ENCODE measurements at regions not wholly inside any gene's neighbourhood (a gene's known extent, or its start where the extent isn't known, plus 50 kb on each side); places are given as distances from the start of the nearest gene placed in this dataset.

DNA sequence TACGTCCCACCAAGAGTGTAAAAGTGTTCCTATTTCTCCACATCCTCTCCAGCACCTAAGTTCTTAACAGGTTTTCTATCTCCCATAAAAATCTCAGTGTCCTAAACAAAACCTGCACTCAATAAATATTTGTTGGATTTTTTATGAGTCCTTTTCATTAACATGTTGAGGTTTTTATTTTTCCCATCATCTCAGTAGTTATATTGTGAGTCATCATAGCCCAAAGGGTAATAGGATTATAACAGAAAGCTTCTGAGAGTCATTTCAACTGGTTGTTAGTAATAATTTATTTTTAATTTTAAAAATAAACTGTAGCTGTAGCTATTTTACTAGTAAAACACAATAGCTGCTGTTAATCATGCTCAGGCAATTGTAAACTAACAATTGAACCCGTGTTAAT, 331.6 kb upstream of the SLC30A5 start:
- no peaks in the 10 kb centered on the region for H3K4me1 ChIP-seq
- no peaks in the 10 kb centered on the region for H3K36me3 ChIP-seq
- no peaks in the 10 kb centered on the region for H3K27me3 ChIP-seq
- no peak overlapping the region for H3K27ac ChIP-seq
- no peaks in the 10 kb centered on the region for H3K9me3 ChIP-seq
- WGBS, 2 donors (ENCODE audit: low coverage in 1 of 2): 80 to 88% methylated on average over 2 of the region's 2 CpGs
- no peak for ATAC-seq
- H3K4me3 ChIP-seq: no peak overlapping the region
- TF ChIP-seq POLR2A (IDR thresholded peaks at IDR 0.05) (no peak), POLR2AphosphoS5 (IDR thresholded peaks at IDR 0.05) (no peak), EP300 (IDR thresholded peaks at IDR 0.05) (no peak)
- TF ChIP-seq, protein P1, sequence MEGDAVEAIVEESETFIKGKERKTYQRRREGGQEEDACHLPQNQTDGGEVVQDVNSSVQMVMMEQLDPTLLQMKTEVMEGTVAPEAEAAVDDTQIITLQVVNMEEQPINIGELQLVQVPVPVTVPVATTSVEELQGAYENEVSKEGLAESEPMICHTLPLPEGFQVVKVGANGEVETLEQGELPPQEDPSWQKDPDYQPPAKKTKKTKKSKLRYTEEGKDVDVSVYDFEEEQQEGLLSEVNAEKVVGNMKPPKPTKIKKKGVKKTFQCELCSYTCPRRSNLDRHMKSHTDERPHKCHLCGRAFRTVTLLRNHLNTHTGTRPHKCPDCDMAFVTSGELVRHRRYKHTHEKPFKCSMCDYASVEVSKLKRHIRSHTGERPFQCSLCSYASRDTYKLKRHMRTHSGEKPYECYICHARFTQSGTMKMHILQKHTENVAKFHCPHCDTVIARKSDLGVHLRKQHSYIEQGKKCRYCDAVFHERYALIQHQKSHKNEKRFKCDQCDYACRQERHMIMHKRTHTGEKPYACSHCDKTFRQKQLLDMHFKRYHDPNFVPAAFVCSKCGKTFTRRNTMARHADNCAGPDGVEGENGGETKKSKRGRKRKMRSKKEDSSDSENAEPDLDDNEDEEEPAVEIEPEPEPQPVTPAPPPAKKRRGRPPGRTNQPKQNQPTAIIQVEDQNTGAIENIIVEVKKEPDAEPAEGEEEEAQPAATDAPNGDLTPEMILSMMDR (IDR thresholded peaks at IDR 0.05): no peak

DNA sequence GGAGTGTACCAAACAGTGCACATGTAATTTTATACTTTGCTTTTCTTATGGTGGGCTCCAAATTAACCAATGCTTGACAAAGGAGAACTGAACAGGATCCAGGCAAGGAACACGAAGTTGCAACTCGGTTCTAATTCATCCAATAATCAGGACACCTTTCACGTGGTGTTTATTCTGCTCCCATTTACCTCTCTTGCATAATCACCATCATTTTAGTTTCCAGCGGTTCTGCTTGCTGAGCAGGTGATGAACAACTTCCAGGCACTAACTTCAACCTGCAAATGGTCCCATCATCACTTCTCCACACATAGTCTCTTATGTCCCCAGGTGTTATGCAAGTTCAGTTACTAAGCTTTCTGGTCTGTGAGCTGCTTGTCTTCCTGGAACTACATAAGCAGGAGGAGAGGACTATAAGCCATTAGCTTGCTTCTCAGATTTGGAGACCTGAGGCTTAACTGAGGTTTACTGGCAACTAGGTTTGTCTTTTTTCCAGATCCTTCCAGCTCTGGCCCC, 326.8 kb upstream of the SLC30A5 start:
- WGBS, 2 donors (ENCODE audit: low coverage in 1 of 2): 72 to 89% methylated on average over 4 of the region's 4 CpGs
- Histone ChIP-seq H3K36me3 (no peaks in the 10 kb centered on the region), H3K4me3 (no peak overlapping the region), H3K27ac (no peak overlapping the region), H3K4me1 (no peaks in the 10 kb centered on the region), H3K27me3 (no peaks in the 10 kb centered on the region), H3K9me3 (no peaks in the 10 kb centered on the region)
- no peak for ATAC-seq
- TF ChIP-seq POLR2AphosphoS5 (IDR thresholded peaks at IDR 0.05) (no peak), POLR2A (IDR thresholded peaks at IDR 0.05) (no peak), EP300 (IDR thresholded peaks at IDR 0.05) (no peak)
- TF ChIP-seq, protein P1 (IDR thresholded peaks at IDR 0.05): no peak

DNA sequence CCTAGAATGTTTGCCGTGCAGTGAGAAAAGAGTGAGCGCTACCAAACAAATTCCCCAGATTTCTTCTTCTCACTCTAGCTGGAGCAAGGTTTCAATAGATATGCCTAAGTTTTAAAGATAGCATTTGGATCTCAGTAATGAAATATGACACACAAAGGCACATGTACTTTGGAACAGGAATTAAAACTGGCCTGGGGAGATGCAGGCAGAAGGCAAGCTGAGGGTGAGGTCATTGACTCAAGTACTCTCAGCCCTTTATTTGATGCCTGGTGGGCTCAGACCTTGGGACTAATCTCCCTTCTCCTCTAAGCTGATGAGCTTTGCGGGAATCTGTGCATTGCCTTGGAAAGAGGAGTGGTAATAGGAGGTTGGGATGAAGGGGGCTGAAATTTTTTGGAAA, 323.3 kb upstream of the SLC30A5 start:
- no peaks in the 10 kb centered on the region for H3K9me3 ChIP-seq
- ATAC-seq: no peak
- H3K27me3 ChIP-seq: no peaks in the 10 kb centered on the region
- H3K27ac ChIP-seq: no peak overlapping the region
- H3K4me1 ChIP-seq: no peaks in the 10 kb centered on the region
- H3K4me3 ChIP-seq: no peak overlapping the region
- no peak for TF ChIP-seq EP300 (IDR thresholded peaks at IDR 0.05)
- TF ChIP-seq POLR2AphosphoS5 (IDR thresholded peaks at IDR 0.05): no peak
- no peak for TF ChIP-seq POLR2A (IDR thresholded peaks at IDR 0.05)
- TF ChIP-seq, protein P1 (IDR thresholded peaks at IDR 0.05): no peak
- 76 to 85% methylated on average over 2 to 3 of the region's 3 CpGs for WGBS, 2 donors (ENCODE audit: low coverage in 1 of 2)
- H3K36me3 ChIP-seq: no peaks in the 10 kb centered on the region

DNA sequence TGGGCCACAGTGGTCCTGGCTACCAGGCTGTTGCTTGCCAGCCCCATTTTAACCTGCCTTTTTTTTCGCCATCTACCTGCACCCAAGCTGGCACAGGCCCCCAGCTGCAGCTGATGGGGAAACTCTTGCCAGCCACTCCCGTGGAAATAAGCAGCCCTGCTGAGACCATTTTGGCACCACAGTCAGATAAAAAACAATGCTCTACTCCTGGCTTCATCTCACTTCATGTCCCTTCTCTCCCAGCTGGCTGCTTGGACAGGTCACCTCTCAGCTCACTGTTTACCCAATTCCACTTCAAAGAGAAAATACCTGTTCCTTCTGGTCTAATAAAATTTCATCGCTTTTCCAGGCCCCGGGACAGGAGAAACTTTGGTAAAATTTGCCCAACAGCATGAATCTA, 322.6 kb upstream of the SLC30A5 start:
- no peaks in the 10 kb centered on the region for H3K36me3 ChIP-seq
- H3K27ac ChIP-seq: no peak overlapping the region
- no peak for TF ChIP-seq EP300 (IDR thresholded peaks at IDR 0.05)
- TF ChIP-seq POLR2A (IDR thresholded peaks at IDR 0.05): no peak
- TF ChIP-seq POLR2AphosphoS5 (IDR thresholded peaks at IDR 0.05): no peak
- TF ChIP-seq, protein P1 (IDR thresholded peaks at IDR 0.05): no peak
- no peaks in the 10 kb centered on the region for H3K27me3 ChIP-seq
- WGBS, 2 donors (ENCODE audit: low coverage in 1 of 2): 67 to 94% methylated on average over 2 to 3 of the region's 4 CpGs
- H3K4me1 ChIP-seq: no peaks in the 10 kb centered on the region
- no peak for ATAC-seq
- no peaks in the 10 kb centered on the region for H3K9me3 ChIP-seq
- no peak overlapping the region for H3K4me3 ChIP-seq

DNA sequence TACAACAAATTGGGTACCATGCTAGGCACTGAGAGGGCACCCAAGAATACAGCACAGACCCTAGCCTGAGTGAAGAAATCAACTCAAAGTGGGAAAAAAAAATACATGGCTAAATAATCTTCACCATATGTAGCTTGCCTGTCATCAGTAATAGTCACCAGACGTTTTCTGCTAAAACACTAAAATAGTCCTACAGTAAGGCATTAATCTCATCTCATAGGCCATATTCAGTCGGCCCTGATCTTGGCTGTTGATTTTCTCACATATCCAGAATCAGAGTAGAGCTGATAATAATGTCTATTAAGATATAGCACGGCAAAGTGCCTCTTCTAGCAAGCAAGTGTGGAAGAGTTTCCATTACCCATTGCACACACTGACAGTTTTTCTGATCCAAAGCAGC, 322.1 kb upstream of the SLC30A5 start:
- Histone ChIP-seq H3K36me3 (no peaks in the 10 kb centered on the region), H3K9me3 (no peaks in the 10 kb centered on the region), H3K27me3 (no peaks in the 10 kb centered on the region), H3K4me1 (no peaks in the 10 kb centered on the region), H3K4me3 (no peak overlapping the region), H3K27ac (no peak overlapping the region)
- WGBS, 2 donors (ENCODE audit: low coverage in 1 of 2): 28 to 46% methylated on average over 3 of the region's 3 CpGs
- ATAC-seq: no peak
- TF ChIP-seq EP300 (IDR thresholded peaks at IDR 0.05) (no peak), POLR2A (IDR thresholded peaks at IDR 0.05) (no peak), POLR2AphosphoS5 (IDR thresholded peaks at IDR 0.05) (no peak)
- TF ChIP-seq, protein P1 (IDR thresholded peaks at IDR 0.05): no peak

Data from gastroesophageal sphincter (tissue), 4 donors.